ENCODE measurements at regions not wholly inside any gene's neighbourhood (a gene's known extent, or its start where the extent isn't known, plus 50 kb on each side); places are given as distances from the start of the nearest gene placed in this dataset.

- Histone ChIP-seq H3K9ac (no peak overlapping the region), H3K79me2 (ENCODE audit: low read depth) (no peaks in the 10 kb centered on the region), H2AFZ (replicated peaks) (no peak overlapping the region), H3K27me3 (no peaks in the 10 kb centered on the region), H3K4me2 (no peak overlapping the region), H3K9me3 (ENCODE audit: low read depth) (no peaks in the 10 kb centered on the region), H3K36me3 (no peaks in the 10 kb centered on the region), H3F3A (ENCODE audit: low read depth) (no peaks in the 10 kb centered on the region), H3K27ac (no peak overlapping the region), H4K20me1 (ENCODE audit: low read depth) (no peaks in the 10 kb centered on the region), H3K4me3 (no peak overlapping the region), H3K4me1 (no peaks in the 10 kb centered on the region)
- no peak overlapping the region for H3K4me3 Mint-ChIP-seq
- TF ChIP-seq EZH2 (IDR thresholded peaks at IDR 0.05) (no peak), CTCF (IDR thresholded peaks at IDR 0.05) (no peak), EZH2phosphoT487 (IDR thresholded peaks at IDR 0.05) (no peak)
- peaks cover 17% of the 10 kb centered on the region for H3K4me1 Mint-ChIP-seq
- DNase-seq (ENCODE audit: low spot score) = no peak
- H3K36me3 Mint-ChIP-seq = no peaks in the 10 kb centered on the region
- H3K27me3 Mint-ChIP-seq (ENCODE audit: insufficient read depth, low read depth) = no peaks in the 10 kb centered on the region
- H3K9me3 Mint-ChIP-seq = no peaks in the 10 kb centered on the region
- no peak overlapping the region for H3K27ac Mint-ChIP-seq
These were observed 641.9 kb upstream of the CDH6 start for GRCh38 chr5:30551618-30552017.

DNA sequence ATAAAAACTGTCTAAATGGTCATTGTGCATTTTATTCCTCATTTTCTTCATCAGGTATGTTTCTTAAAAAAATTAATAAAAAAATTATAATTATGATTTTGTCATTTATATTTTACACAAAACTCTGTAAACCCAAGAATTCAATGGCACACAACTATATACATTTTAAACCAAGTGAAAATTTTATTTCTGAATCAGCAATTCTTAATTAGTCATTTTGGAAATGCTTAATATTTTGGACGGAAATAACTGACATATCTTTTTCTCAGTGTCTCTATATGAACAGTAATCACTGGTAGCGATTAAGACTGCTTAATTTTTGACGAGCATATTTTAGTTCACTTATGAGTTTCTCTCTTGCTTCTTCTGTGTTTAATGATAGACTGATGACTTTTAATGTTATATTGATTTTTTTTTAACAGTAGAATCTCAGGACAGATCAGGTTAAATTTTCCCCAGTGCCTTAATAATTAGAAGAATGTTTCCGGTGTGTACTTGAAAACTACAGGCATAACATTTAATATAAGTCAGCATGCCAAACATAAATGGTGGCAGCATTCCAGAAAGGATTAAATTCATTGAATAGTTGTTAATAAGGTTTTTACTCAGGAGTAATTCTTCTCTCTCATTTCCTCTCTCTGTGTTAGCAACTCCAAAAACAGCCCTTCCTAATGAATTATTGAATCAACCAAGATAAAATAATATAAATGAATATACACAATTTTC is 644.7 kb upstream of the CDH6 start:
- no peaks in the 10 kb centered on the region for H3K36me3 Mint-ChIP-seq
- no peaks in the 10 kb centered on the region for H3K9me3 Mint-ChIP-seq
- no peak overlapping the region for H3K4me3 ChIP-seq
- H3K36me3 ChIP-seq = no peaks in the 10 kb centered on the region
- H3K27ac ChIP-seq = no peak overlapping the region
- no peaks in the 10 kb centered on the region for H3F3A ChIP-seq (ENCODE audit: low read depth)
- H4K20me1 ChIP-seq (ENCODE audit: low read depth) = no peaks in the 10 kb centered on the region
- H3K9ac ChIP-seq = no peak overlapping the region
- no peaks in the 10 kb centered on the region for H3K27me3 Mint-ChIP-seq (ENCODE audit: insufficient read depth, low read depth)
- no peak overlapping the region for H3K27ac Mint-ChIP-seq
- H3K4me2 ChIP-seq = no peak overlapping the region
- peaks cover 17% of the 10 kb centered on the region for H3K4me1 Mint-ChIP-seq
- H3K4me3 Mint-ChIP-seq = no peak overlapping the region
- no peak overlapping the region for H2AFZ ChIP-seq (replicated peaks)
- no peaks in the 10 kb centered on the region for H3K27me3 ChIP-seq
- H3K9me3 ChIP-seq (ENCODE audit: low read depth) = no peaks in the 10 kb centered on the region
- no peaks in the 10 kb centered on the region for H3K79me2 ChIP-seq (ENCODE audit: low read depth)
- H3K4me1 ChIP-seq = no peaks in the 10 kb centered on the region
- TF ChIP-seq EZH2phosphoT487 (IDR thresholded peaks at IDR 0.05) (no peak), CTCF (IDR thresholded peaks at IDR 0.05) (no peak), EZH2 (IDR thresholded peaks at IDR 0.05) (no peak)
- DNase-seq (ENCODE audit: low spot score) = no peak

DNA sequence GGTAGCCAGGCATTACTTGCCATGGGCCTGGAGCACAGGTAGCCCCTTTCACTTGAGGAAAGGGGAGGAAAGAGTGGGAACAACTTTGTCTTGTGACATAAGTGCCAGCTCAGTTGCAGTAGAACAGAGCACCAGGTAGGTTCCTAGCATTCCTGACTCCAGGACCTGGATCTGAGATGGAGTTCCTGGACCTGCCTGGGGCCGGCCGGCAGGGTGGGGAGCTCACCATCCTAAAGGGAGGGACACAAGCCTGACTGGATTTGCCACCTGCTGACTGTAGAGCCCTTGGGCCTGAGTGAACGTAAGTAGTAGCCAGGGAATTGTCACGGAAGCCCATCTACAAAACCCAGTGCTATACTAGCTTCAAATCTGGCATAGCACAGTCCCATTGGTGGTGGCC is 653.3 kb upstream of the CDH6 start:
- Histone ChIP-seq H3F3A (ENCODE audit: low read depth) (no peaks in the 10 kb centered on the region), H3K27me3 (no peaks in the 10 kb centered on the region), H3K9ac (no peak overlapping the region), H2AFZ (replicated peaks) (no peak overlapping the region), H4K20me1 (ENCODE audit: low read depth) (no peaks in the 10 kb centered on the region), H3K79me2 (ENCODE audit: low read depth) (no peaks in the 10 kb centered on the region), H3K9me3 (ENCODE audit: low read depth) (no peaks in the 10 kb centered on the region), H3K27ac (no peak overlapping the region), H3K4me2 (no peak overlapping the region), H3K4me1 (no peaks in the 10 kb centered on the region), H3K36me3 (no peaks in the 10 kb centered on the region), H3K4me3 (no peak overlapping the region)
- no peak for DNase-seq (ENCODE audit: low spot score)
- Mint-ChIP-seq H3K4me1 (no peaks in the 10 kb centered on the region), H3K27me3 (ENCODE audit: insufficient read depth, low read depth) (no peaks in the 10 kb centered on the region), H3K36me3 (no peaks in the 10 kb centered on the region), H3K9me3 (peaks cover 13% of the 10 kb centered on the region), H3K27ac (no peak overlapping the region), H3K4me3 (no peak overlapping the region)
- TF ChIP-seq EZH2 (IDR thresholded peaks at IDR 0.05) = no peak
- no peak for TF ChIP-seq EZH2phosphoT487 (IDR thresholded peaks at IDR 0.05)
- no peak for TF ChIP-seq CTCF (IDR thresholded peaks at IDR 0.05)
